IMR-90 (cell line): ENCODE measurements at regions not wholly inside any gene's neighbourhood (a gene's known extent, or its start where the extent isn't known, plus 50 kb on each side); places are given as distances from the start of the nearest gene placed in this dataset.

Experiments used
- ATAC-seq: fragments of 200-7000 bp; cut with Tn5 transposase; 2 replicates; pipeline ENCODE4 v1.9.1; 2020; ENCODE audit warnings: low read depth, mild to moderate bottlenecking, moderate library complexity
- BruUV-seq: library from RNA; stranded (reverse); fragments of 400-500 nt; replicated peaks from 2 replicates; lab custom pipeline; 2021; lab: Mats Ljungman, UMichigan
- CTCF ChIA-PET: fragments of 300-600 bp; formaldehyde crosslinking; extraction: SDS; loops from one replicate; lab custom pipeline; 2021; ENCODE audit warnings: antibody characterized with exemption; lab: Yijun Ruan, JAX
- POLR2A ChIA-PET: fragments of 300-600 bp; sonication (Branson Sonifier 250); formaldehyde crosslinking; loops from one replicate; lab custom pipeline; 2022; ENCODE audit warnings: antibody characterized with exemption; ENCODE audit not compliant: unreplicated experiment; lab: Charles Lee
- DNase-seq: peaks from one replicate; pipeline ENCODE4 v3.0.0; 2013
- H2AFZ ChIP-seq: replicated peaks from 2 replicates; pipeline ENCODE3; 2013; ENCODE audit warnings: low read length, mild to moderate bottlenecking; ENCODE audit not compliant: poor library complexity
- H2AK5ac ChIP-seq: 2 replicates; pipeline ENCODE4 v1.6.1; 2013; ENCODE audit warnings: low read depth, low read length, inconsistent platforms
- H2AK9ac ChIP-seq: replicated peaks from 2 replicates; pipeline ENCODE3; 2013; ENCODE audit warnings: mild to moderate bottlenecking, low read depth, low read length, moderate library complexity; ENCODE audit not compliant: poor library complexity
- H2BK120ac ChIP-seq: 2 replicates; pipeline ENCODE4 v1.6.1; 2013; ENCODE audit warnings: low read depth, low read length, inconsistent platforms
- H2BK15ac ChIP-seq: 3 replicates; pipeline ENCODE4 v1.6.1; 2013; ENCODE audit warnings: low read depth, low read length, inconsistent platforms
- H2BK20ac ChIP-seq: 2 replicates; pipeline ENCODE4 v1.6.1; 2013; ENCODE audit warnings: low read depth, mild to moderate bottlenecking, inconsistent platforms, low read length, moderate library complexity
- H2BK5ac ChIP-seq: 2 replicates; pipeline ENCODE4 v1.6.1; 2013; ENCODE audit warnings: mild to moderate bottlenecking, low read depth, low read length, inconsistent platforms; ENCODE audit not compliant: poor library complexity, severe bottlenecking
- H3K14ac ChIP-seq: replicated peaks from 2 replicates; pipeline ENCODE4 v1.6.1; 2013; ENCODE audit warnings: low read depth, low read length, inconsistent platforms
- H3K18ac ChIP-seq: 2 replicates; pipeline ENCODE4 v1.6.1; 2013; ENCODE audit warnings: low read depth, low read length, control low read depth
- H3K23ac ChIP-seq: 2 replicates; pipeline ENCODE4 v1.6.1; 2013; ENCODE audit warnings: low read depth, low read length, inconsistent platforms
- H3K27ac ChIP-seq: 2 replicates; pipeline ENCODE4 v1.5.1; 2013; ENCODE audit warnings: mild to moderate bottlenecking, control low read depth, low read length; ENCODE audit not compliant: insufficient read depth
- H3K27me3 ChIP-seq: 2 replicates; pipeline ENCODE4 v1.6.1; 2013; ENCODE audit warnings: low read length; ENCODE audit not compliant: control insufficient read depth, insufficient read depth
- H3K36me3 ChIP-seq: 2 replicates; pipeline ENCODE4 v1.6.1; 2013; ENCODE audit warnings: low read length, mixed read lengths; ENCODE audit not compliant: control insufficient read depth, insufficient read depth
- H3K4ac ChIP-seq: 2 replicates; pipeline ENCODE4 v1.6.1; 2013; ENCODE audit warnings: low read depth, low read length, inconsistent platforms
- H3K4me1 ChIP-seq: 2 replicates; pipeline ENCODE4 v1.6.1; 2013; ENCODE audit warnings: low read length, mixed read lengths; ENCODE audit not compliant: control insufficient read depth, insufficient read depth
- H3K4me2 ChIP-seq: 2 replicates; pipeline ENCODE4 v1.6.1; 2013; ENCODE audit warnings: low read depth, mild to moderate bottlenecking, control low read depth, low read length, moderate library complexity
- H3K4me3 ChIP-seq: 2 replicates; pipeline ENCODE4 v1.5.1; 2013; ENCODE audit warnings: low read depth, mild to moderate bottlenecking, control low read depth, low read length, moderate library complexity; ENCODE audit not compliant: insufficient read depth
- H3K56ac ChIP-seq: 2 replicates; pipeline ENCODE4 v1.6.1; 2013; ENCODE audit warnings: low read length, inconsistent platforms; ENCODE audit not compliant: insufficient read depth; ENCODE audit errors: extremely low read depth
- H3K79me1 ChIP-seq, 2 experiments: 2 replicates each; pipeline ENCODE4 v1.6.1; 2013; ENCODE audit warnings: low read length in 2 of 2, inconsistent platforms in 1 of 2, low read depth in 1 of 2
- H3K9ac ChIP-seq: 2 replicates; pipeline ENCODE4 v1.6.1; 2013; ENCODE audit warnings: low read depth, low read length, control low read depth
- H3K9me1 ChIP-seq: 2 replicates; pipeline ENCODE4 v1.6.1; 2013; ENCODE audit warnings: low read length, inconsistent platforms; ENCODE audit not compliant: insufficient read depth
- H3K9me3 ChIP-seq: 2 replicates; pipeline ENCODE4 v1.6.1; 2013; ENCODE audit warnings: low read length; ENCODE audit not compliant: control insufficient read depth, insufficient read depth
- H4K20me1 ChIP-seq: 2 replicates; pipeline ENCODE4 v1.6.1; 2013; ENCODE audit warnings: low read length, inconsistent platforms; ENCODE audit not compliant: insufficient read depth
- H4K5ac ChIP-seq: 2 replicates; pipeline ENCODE4 v1.6.1; 2013; ENCODE audit warnings: mild to moderate bottlenecking, low read depth, low read length, control low read depth
- H4K8ac ChIP-seq, 2 experiments: 2 replicates each; pipeline ENCODE4 v1.6.1; 2013; ENCODE audit warnings: low read depth in 2 of 2, low read length in 2 of 2, control low read depth in 1 of 2, inconsistent platforms in 1 of 2
- H4K91ac ChIP-seq: 2 replicates; pipeline ENCODE4 v1.6.1; 2013; ENCODE audit warnings: low read depth, low read length, inconsistent platforms; ENCODE audit not compliant: insufficient read depth
- CEBPB ChIP-seq: IDR thresholded peaks from 2 replicates; pipeline ENCODE4 v1.6.1; 2012; ENCODE audit warnings: low read depth, low read length, improper control_type of control experiment
- RFX5 ChIP-seq: IDR thresholded peaks from 2 replicates; pipeline ENCODE4 v1.8.0; 2012; ENCODE audit warnings: low read depth, mild to moderate bottlenecking, low read length, moderate library complexity
- SMC3 ChIP-seq: fragments of 150-350 bp; IDR thresholded peaks from 2 replicates; pipeline ENCODE4 v1.6.1; 2016; ENCODE audit warnings: low read depth, mild to moderate bottlenecking, antibody characterized with exemption, low read length, moderate library complexity
- WGBS, 2 experiments: methylation state at CpG; one replicate each; pipeline versions ENCODE4 v1.1.5 to v1.1.7; 2013; ENCODE audit warnings: missing lambda C conversion rate in 2 of 2; ENCODE audit not compliant: insufficient read length in 1 of 2; ENCODE audit errors: extremely low coverage in 2 of 2; 5-methylcytosine and 5-hydroxymethylcytosine counted together
- dilution Hi-C: fragments of 300-500 bp; cut with HindIII; formaldehyde crosslinking; loops from one replicate; pipeline ENCODE4 v1.14.3; 2018; ENCODE audit warnings: low sequenced_read_pairs; ENCODE audit not compliant: unreplicated experiment
- in situ Hi-C: fragments of 300-500 bp; cut with MboI; formaldehyde crosslinking; loops from 3 replicates; pipeline ENCODE4 v1.14.3; 2019; ENCODE audit warnings: low sequenced_read_pairs, inconsistent platforms, mixed read lengths
- intact Hi-C: fragments of 100-400 bp; cut with micrococcal nuclease; formaldehyde crosslinking; loops from 2 replicates; pipeline ENCODE4 v1.10.0; 2022

DNA sequence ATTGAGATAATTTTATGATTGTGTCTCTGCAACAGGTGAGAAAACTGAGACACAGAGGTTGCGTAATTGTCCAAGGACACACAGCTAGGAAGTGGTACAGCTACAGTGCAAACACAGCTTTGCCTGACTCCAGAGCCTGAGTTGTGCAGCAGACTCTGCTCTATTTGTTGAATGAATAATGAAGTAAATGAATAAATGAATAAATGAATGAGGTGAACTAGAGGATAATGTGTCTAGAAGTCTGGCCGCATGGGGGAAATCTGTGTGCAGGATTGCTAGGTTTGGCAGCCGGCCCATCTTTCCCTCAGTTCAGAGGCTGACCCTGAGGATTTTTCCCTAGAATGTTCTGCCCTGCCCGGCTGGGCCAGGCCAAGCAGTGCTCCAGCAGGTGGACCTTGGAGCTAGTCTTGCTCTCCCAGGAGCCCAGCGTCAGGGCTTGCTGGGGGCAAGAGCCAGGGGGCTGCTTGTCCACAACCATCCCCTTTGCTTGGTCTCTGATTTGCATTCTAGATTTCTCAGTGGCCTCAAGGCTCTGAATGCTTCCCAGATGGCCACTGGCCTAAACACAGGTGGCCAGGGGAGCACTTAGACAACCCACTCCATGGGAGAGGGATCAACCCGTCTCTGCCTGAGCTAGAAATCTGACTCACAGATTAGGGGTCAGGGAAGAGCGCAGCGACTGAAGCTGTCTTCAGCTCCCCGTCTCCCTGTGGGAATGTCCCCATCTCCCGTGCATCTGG lies 225.2 kb downstream of the C12orf75 start:
- POLR2A ChIA-PET, result no interaction called here
- BruUV-seq, result no TSS peak
- no peaks in the 10 kb centered on the region for H3K9me3 ChIP-seq
- DNase-seq (no peak), ATAC-seq (no peak)
- H3K23ac ChIP-seq, result no peak overlapping the region
- no peak overlapping the region for H2BK120ac ChIP-seq
- H3K56ac ChIP-seq, result no peak overlapping the region
- H3K18ac ChIP-seq, result no peak overlapping the region
- H3K79me1 ChIP-seq, result no peaks in the 10 kb centered on the region
- H3K36me3 ChIP-seq, result no peaks in the 10 kb centered on the region
- peak overlapping the region; percentile 5 for H2AFZ ChIP-seq
- no peak overlapping the region for H3K14ac ChIP-seq
- in situ Hi-C loops (no loop called here), dilution Hi-C loops (no loop called here), intact Hi-C loops (no loop called here)
- no peaks in the 10 kb centered on the region for H3K4me1 ChIP-seq
- H4K91ac ChIP-seq, result no peak overlapping the region
- no peak overlapping the region for H2BK20ac ChIP-seq
- no peak overlapping the region for H3K9ac ChIP-seq
- no peak overlapping the region for H3K4me3 ChIP-seq
- no peak overlapping the region for H2BK5ac ChIP-seq
- H4K8ac ChIP-seq, result no peak overlapping the region
- H3K27me3 ChIP-seq, result no peaks in the 10 kb centered on the region; the same call in 1 of the 2 replicates
- H3K4ac ChIP-seq, result no peak overlapping the region
- CTCF ChIA-PET, result interaction anchor here (0.5 kb wide), 1 partner anchor 605 kb away, joined by 5 read pairs; no protein-coding TSS in a partner anchor
- H3K9me1 ChIP-seq, result no peaks in the 10 kb centered on the region
- H3K4me2 ChIP-seq, result no peak overlapping the region
- H4K20me1 ChIP-seq, result no peaks in the 10 kb centered on the region
- WGBS, 2 experiments, result 29% methylated on average over 2 of the region's 10 CpGs; no CpG with 5 or more reads in 1 of the 2 experiments
- no peak overlapping the region for H4K5ac ChIP-seq
- H3K27ac ChIP-seq, result no peak overlapping the region
- TF ChIP-seq SMC3, result no peak
- TF ChIP-seq CEBPB, result peak; percentile 89
- TF ChIP-seq RFX5, result no peak
- no peak overlapping the region for H2AK9ac ChIP-seq
- H2BK15ac ChIP-seq, result no peak overlapping the region
- no peak overlapping the region for H2AK5ac ChIP-seq
